H1 (cell line): ENCODE measurements at regions not wholly inside any gene's neighbourhood (a gene's known extent, or its start where the extent isn't known, plus 50 kb on each side); places are given as distances from the start of the nearest gene placed in this dataset.

Experiments
- CTCF ChIA-PET: fragments of 300-600 bp; sonication (Branson Sonifier 250); formaldehyde crosslinking; loops from one replicate; lab custom pipeline; 2021; ENCODE audit not compliant: partially characterized antibody; lab: Charles Lee
- POLR2A ChIA-PET: fragments of 300-600 bp; sonication (Branson Sonifier 250); formaldehyde crosslinking; loops from one replicate; lab custom pipeline; 2021; ENCODE audit warnings: inconsistent platforms; ENCODE audit not compliant: partially characterized antibody; lab: Charles Lee
- DNase-seq, 2 experiments: peaks; one replicate each; pipeline versions ENCODE4 v3.0.0 to v3.0.0-alpha.2; 2010 to 2022; ENCODE audit warnings: low spot score in 2 of 2, low read depth in 1 of 2, mixed read lengths in 1 of 2
- FAIRE-seq: peaks from 2 replicates; lab custom pipeline; 2011; peaks lifted over from hg19 to GRCh38; lab: Jason Lieb, UNC
- H2AFZ ChIP-seq: 2 replicates; pipeline ENCODE4 v1.8.1; 2012; ENCODE audit warnings: low read length, inconsistent platforms
- H2AK5ac ChIP-seq: 2 replicates; pipeline ENCODE4 v1.6.1; 2013; ENCODE audit warnings: low read depth, low read length
- H2BK120ac ChIP-seq: replicated peaks from 2 replicates; pipeline ENCODE3; 2013; ENCODE audit warnings: low read depth, low read length, inconsistent platforms
- H2BK12ac ChIP-seq: 2 replicates; pipeline ENCODE4 v1.6.1; 2013; ENCODE audit warnings: low read depth, low read length
- H2BK15ac ChIP-seq: 2 replicates; pipeline ENCODE4 v1.6.1; 2013; ENCODE audit warnings: low read length
- H2BK20ac ChIP-seq: 2 replicates; pipeline ENCODE4 v1.6.1; 2013; ENCODE audit warnings: low read length
- H2BK5ac ChIP-seq: 2 replicates; pipeline ENCODE4 v1.6.1; 2013; ENCODE audit warnings: low read depth, low read length
- H3K14ac ChIP-seq: 2 replicates; pipeline ENCODE4 v1.6.1; 2013; ENCODE audit warnings: inconsistent platforms; ENCODE audit not compliant: insufficient read length
- H3K18ac ChIP-seq: 2 replicates; pipeline ENCODE4 v1.6.1; 2013; ENCODE audit warnings: low read length; ENCODE audit errors: extremely low read depth
- H3K23ac ChIP-seq: 2 replicates; pipeline ENCODE4 v1.6.1; 2013; ENCODE audit warnings: inconsistent platforms; ENCODE audit not compliant: insufficient read length
- H3K23me2 ChIP-seq: 2 replicates; pipeline ENCODE4 v1.6.1; 2013; ENCODE audit warnings: low read depth, low read length
- H3K27ac ChIP-seq: 2 replicates; pipeline ENCODE4 v1.6.1; 2011; ENCODE audit warnings: low read depth, low read length, inconsistent platforms
- H3K27me3 ChIP-seq, 4 experiments: replicated peaks in 1 of 4; 1 replicate in 1 of 4; 2 replicates in 3 of 4; pipeline versions ENCODE4 v1.6.1 to v1.8.1; 2011 to 2013; ENCODE audit warnings: low read length in 3 of 4, mild to moderate bottlenecking in 3 of 4, inconsistent platforms in 2 of 4, mixed read lengths in 2 of 4, moderate library complexity in 1 of 4; ENCODE audit not compliant: control insufficient read depth in 3 of 4, insufficient read depth in 3 of 4; ENCODE audit errors: extremely low read depth in 1 of 4
- H3K36me3 ChIP-seq, 4 experiments: 2 replicates each; pipeline versions ENCODE4 v1.6.1 to v1.8.1; 2011 to 2013; ENCODE audit warnings: mild to moderate bottlenecking in 4 of 4, low read length in 3 of 4, moderate library complexity in 2 of 4, control low read depth in 1 of 4, inconsistent platforms in 1 of 4; ENCODE audit not compliant: insufficient read depth in 4 of 4, control insufficient read depth in 2 of 4
- H3K4ac ChIP-seq: replicated peaks from 2 replicates; pipeline ENCODE3; 2013; ENCODE audit warnings: low read length, low read depth, mixed read lengths, inconsistent platforms; ENCODE audit not compliant: insufficient read length
- H3K4me1 ChIP-seq, 4 experiments: replicated peaks in 1 of 4; 1 replicate in 1 of 4; 2 replicates in 3 of 4; pipeline versions ENCODE4 v1.6.1 to v1.8.1; 2011 to 2013; ENCODE audit warnings: low read length in 3 of 4, inconsistent platforms in 2 of 4, mixed read lengths in 1 of 4; ENCODE audit not compliant: insufficient read depth in 4 of 4, control insufficient read depth in 3 of 4
- H3K4me2 ChIP-seq, 2 experiments: 2 replicates each; pipeline versions ENCODE4 v1.6.1 to v1.8.1; 2011 to 2013; ENCODE audit warnings: low read depth in 2 of 2, low read length in 2 of 2, control low read depth in 1 of 2, inconsistent platforms in 1 of 2, mild to moderate bottlenecking in 1 of 2; ENCODE audit not compliant: insufficient read depth in 1 of 2
- H3K4me3 ChIP-seq, 4 experiments: fragments of 200-600, 300-600 bp in 1 of 4; sonication (generic), shearing (Covaris generic), sonication (Bioruptor Twin) in 1 of 4; 2 replicates each; pipeline versions ENCODE4 v1.5.1 to v1.8.1; 2011 to 2016; ENCODE audit warnings: low read length in 4 of 4, low read depth in 3 of 4, control low read depth in 2 of 4, inconsistent platforms in 2 of 4, mild to moderate bottlenecking in 2 of 4, mixed read lengths in 1 of 4, moderate library complexity in 1 of 4; ENCODE audit not compliant: insufficient read depth in 2 of 4; ENCODE audit errors: extremely low read depth in 1 of 4
- H3K56ac ChIP-seq: replicated peaks from 2 replicates; pipeline ENCODE3; 2013; ENCODE audit warnings: low read depth, mild to moderate bottlenecking, mixed read lengths, low read length, inconsistent platforms; ENCODE audit not compliant: insufficient read length
- H3K79me1 ChIP-seq: 2 replicates; pipeline ENCODE4 v1.6.1; 2013; ENCODE audit warnings: low read depth, low read length, control low read depth
- H3K79me2 ChIP-seq, 2 experiments: 2 replicates each; pipeline versions ENCODE4 v1.6.1 to v1.8.1; 2012 to 2013; ENCODE audit warnings: low read length in 2 of 2, mild to moderate bottlenecking in 2 of 2, inconsistent platforms in 1 of 2; ENCODE audit not compliant: insufficient read depth in 2 of 2, control insufficient read depth in 1 of 2
- H3K9ac ChIP-seq, 4 experiments: replicated peaks in 1 of 4; 1 replicate in 1 of 4; 2 replicates in 3 of 4; pipeline versions ENCODE4 v1.6.1 to v1.8.1; 2011 to 2013; ENCODE audit warnings: low read depth in 3 of 4, low read length in 3 of 4, control low read depth in 2 of 4, mild to moderate bottlenecking in 2 of 4, moderate library complexity in 2 of 4, inconsistent platforms in 1 of 4; ENCODE audit errors: extremely low read depth in 1 of 4
- H3K9me3 ChIP-seq, 2 experiments: 2 replicates each; pipeline versions ENCODE4 v1.6.1 to v1.8.1; 2012 to 2013; ENCODE audit warnings: mild to moderate bottlenecking in 2 of 2, moderate library complexity in 2 of 2, control low read depth in 1 of 2, inconsistent platforms in 1 of 2, low read depth in 1 of 2, low read length in 1 of 2, mixed read lengths in 1 of 2; ENCODE audit not compliant: insufficient read depth in 2 of 2
- H4K20me1 ChIP-seq, 2 experiments: replicated peaks in 1 of 2; 2 replicates each; pipeline versions ENCODE3 to v1.8.1; 2011 to 2013; ENCODE audit warnings: inconsistent platforms in 2 of 2, low read length in 2 of 2, mild to moderate bottlenecking in 1 of 2; ENCODE audit not compliant: insufficient read depth in 2 of 2, control insufficient read depth in 1 of 2
- H4K5ac ChIP-seq: 2 replicates; pipeline ENCODE4 v1.6.1; 2013; ENCODE audit warnings: low read length, low read depth, mixed read lengths, inconsistent platforms; ENCODE audit not compliant: insufficient read length
- H4K8ac ChIP-seq: 2 replicates; pipeline ENCODE4 v1.8.0; 2013; ENCODE audit warnings: mild to moderate bottlenecking, moderate library complexity, low read length, inconsistent platforms; ENCODE audit not compliant: insufficient read depth; ENCODE audit errors: extremely low read depth
- H4K91ac ChIP-seq: replicated peaks from 2 replicates; pipeline ENCODE3; 2013; ENCODE audit warnings: low read length, mixed read lengths, inconsistent platforms; ENCODE audit not compliant: insufficient read length
- CBX5 ChIP-seq: fragments of 300-800, 300-1000 bp; sonication (generic); IDR thresholded peaks from 2 replicates; pipeline ENCODE4 v1.7.1; 2016; ENCODE audit warnings: antibody characterized with exemption, low read length, low read depth
- NRF1 ChIP-seq: IDR thresholded peaks from 2 replicates; pipeline ENCODE4 v1.6.1; 2011; ENCODE audit warnings: mild to moderate bottlenecking, low read depth, low read length, improper control_type of control experiment
- TCF12 ChIP-seq: IDR thresholded peaks from 2 replicates; pipeline ENCODE4 v1.6.1; 2011; ENCODE audit warnings: low read depth, mild to moderate bottlenecking, low read length
- TEAD4 ChIP-seq: IDR thresholded peaks from 2 replicates; pipeline ENCODE4 v1.6.1; 2012; ENCODE audit warnings: low read depth, low read length, inconsistent platforms, mixed read lengths
- WGBS, 2 experiments: shearing (Covaris generic) in 1 of 2; methylation state at CpG; one replicate each; pipeline versions ENCODE4 v1.1.6 to v1.1.7; 2013 to 2015; ENCODE audit warnings: low lambda C conversion rate in 2 of 2, mixed read lengths in 2 of 2, inconsistent platforms in 1 of 2, low coverage in 1 of 2, missing lambda C conversion rate in 1 of 2; ENCODE audit not compliant: insufficient replicate concordance in 2 of 2, insufficient coverage in 1 of 2, insufficient read length in 1 of 2; ENCODE audit errors: extremely low coverage in 1 of 2, missing lambda C conversion rate in 1 of 2; 5-methylcytosine and 5-hydroxymethylcytosine counted together
- TF ChIP-seq, protein P1 (sequence below): IDR thresholded peaks from 2 replicates; pipeline ENCODE4 v1.6.1; 2012; ENCODE audit warnings: low read length, inconsistent platforms
- TF ChIP-seq, protein P2 (sequence below), 3 experiments: IDR thresholded peaks; 1 replicate in 2 of 3; 2 replicates in 1 of 3; pipeline versions ENCODE4 v1.5.1 to v1.6.1; 2011; ENCODE audit warnings: low read length in 3 of 3, mild to moderate bottlenecking in 3 of 3, inconsistent platforms in 2 of 3, low read depth in 1 of 3, moderate library complexity in 1 of 3; ENCODE audit not compliant: insufficient read depth in 1 of 3; ENCODE audit errors: control extremely low read depth in 1 of 3

DNA sequence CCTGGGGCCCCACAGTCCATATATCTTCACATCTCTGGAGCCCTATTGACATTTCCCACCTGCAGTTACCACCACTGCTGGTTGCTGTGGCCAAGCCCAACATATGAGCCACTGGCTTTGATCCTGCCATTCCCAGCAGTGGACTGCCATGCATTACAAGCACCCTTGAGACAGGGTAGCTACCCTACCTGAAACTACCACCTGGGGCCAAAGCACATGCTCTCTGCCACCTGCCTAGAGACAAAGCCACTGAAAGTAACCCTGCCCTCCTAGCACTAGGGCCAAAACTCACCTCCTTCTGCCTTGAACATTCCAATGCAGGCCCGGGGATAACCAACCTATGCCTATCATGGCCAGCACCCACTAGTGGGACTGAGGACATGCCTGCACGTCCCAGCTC lies 255.5 kb upstream of the KHDRBS2 start:
- CTCF ChIA-PET: interaction anchor here (0.8 kb wide), 1 partner anchor 732 kb away, joined by 3 read pairs; no protein-coding TSS in a partner anchor
- H3K4me3 ChIP-seq: no peak overlapping the region
- WGBS, 2 experiments: 90% methylated on average over 2 of the region's 2 CpGs; no CpG with 5 or more reads in 1 of the 2 experiments

More for the DNA sequence above, 255.5 kb upstream of the KHDRBS2 start:
- Histone ChIP-seq H3K23ac (no peak overlapping the region), H2BK5ac (no peak overlapping the region), H3K36me3 (no peaks in the 10 kb centered on the region), H3K14ac (no peak overlapping the region), H2AFZ (no peak overlapping the region), H3K79me2 (no peaks in the 10 kb centered on the region), H3K9ac (no peak overlapping the region), H4K20me1 (no peaks in the 10 kb centered on the region), H2AK5ac (no peak overlapping the region), H3K79me1 (no peaks in the 10 kb centered on the region), H3K18ac (no peak overlapping the region), H4K5ac (no peak overlapping the region), H3K23me2 (no peaks in the 10 kb centered on the region), H2BK15ac (no peak overlapping the region), H3K56ac (no peak overlapping the region), H3K4me1 (no peaks in the 10 kb centered on the region), H3K9me3 (no peaks in the 10 kb centered on the region), H4K91ac (no peak overlapping the region), H3K27ac (no peak overlapping the region), H3K4ac (no peak overlapping the region), H4K8ac (no peak overlapping the region), H2BK12ac (no peak overlapping the region), H3K4me2 (no peak overlapping the region), H2BK20ac (no peak overlapping the region), H2BK120ac (no peak overlapping the region), H3K27me3 (no peaks in the 10 kb centered on the region)
- TF ChIP-seq TCF12 (no peak), NRF1 (no peak), CBX5 (no peak), TEAD4 (no peak)
- TF ChIP-seq, protein P1, sequence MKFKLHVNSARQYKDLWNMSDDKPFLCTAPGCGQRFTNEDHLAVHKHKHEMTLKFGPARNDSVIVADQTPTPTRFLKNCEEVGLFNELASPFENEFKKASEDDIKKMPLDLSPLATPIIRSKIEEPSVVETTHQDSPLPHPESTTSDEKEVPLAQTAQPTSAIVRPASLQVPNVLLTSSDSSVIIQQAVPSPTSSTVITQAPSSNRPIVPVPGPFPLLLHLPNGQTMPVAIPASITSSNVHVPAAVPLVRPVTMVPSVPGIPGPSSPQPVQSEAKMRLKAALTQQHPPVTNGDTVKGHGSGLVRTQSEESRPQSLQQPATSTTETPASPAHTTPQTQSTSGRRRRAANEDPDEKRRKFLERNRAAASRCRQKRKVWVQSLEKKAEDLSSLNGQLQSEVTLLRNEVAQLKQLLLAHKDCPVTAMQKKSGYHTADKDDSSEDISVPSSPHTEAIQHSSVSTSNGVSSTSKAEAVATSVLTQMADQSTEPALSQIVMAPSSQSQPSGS: no peak
- TF ChIP-seq, protein P2, sequence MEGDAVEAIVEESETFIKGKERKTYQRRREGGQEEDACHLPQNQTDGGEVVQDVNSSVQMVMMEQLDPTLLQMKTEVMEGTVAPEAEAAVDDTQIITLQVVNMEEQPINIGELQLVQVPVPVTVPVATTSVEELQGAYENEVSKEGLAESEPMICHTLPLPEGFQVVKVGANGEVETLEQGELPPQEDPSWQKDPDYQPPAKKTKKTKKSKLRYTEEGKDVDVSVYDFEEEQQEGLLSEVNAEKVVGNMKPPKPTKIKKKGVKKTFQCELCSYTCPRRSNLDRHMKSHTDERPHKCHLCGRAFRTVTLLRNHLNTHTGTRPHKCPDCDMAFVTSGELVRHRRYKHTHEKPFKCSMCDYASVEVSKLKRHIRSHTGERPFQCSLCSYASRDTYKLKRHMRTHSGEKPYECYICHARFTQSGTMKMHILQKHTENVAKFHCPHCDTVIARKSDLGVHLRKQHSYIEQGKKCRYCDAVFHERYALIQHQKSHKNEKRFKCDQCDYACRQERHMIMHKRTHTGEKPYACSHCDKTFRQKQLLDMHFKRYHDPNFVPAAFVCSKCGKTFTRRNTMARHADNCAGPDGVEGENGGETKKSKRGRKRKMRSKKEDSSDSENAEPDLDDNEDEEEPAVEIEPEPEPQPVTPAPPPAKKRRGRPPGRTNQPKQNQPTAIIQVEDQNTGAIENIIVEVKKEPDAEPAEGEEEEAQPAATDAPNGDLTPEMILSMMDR (IDR thresholded peaks at IDR 0.05; ENCODE audit: control extremely low read depth in 1 of 3, insufficient read depth in 1 of 3, low read depth in 1 of 3, low read length in 3 of 3): no peak
- no peak for DNase-seq
- POLR2A ChIA-PET: no interaction called here
- no peak for FAIRE-seq
